LNCAP (cell line): ENCODE measurements at regions not wholly inside any gene's neighbourhood (a gene's known extent, or its start where the extent isn't known, plus 50 kb on each side); places are given as distances from the start of the nearest gene placed in this dataset.

ENCODE experiments used
- CTCF ChIP-seq: fragments of 450-650 bp; IDR thresholded peaks from 2 replicates; pipeline ENCODE4 v1.5.1; 2017; ENCODE audit warnings: mild to moderate bottlenecking

- TF ChIP-seq CTCF = no peak
Measured at GRCh38 chr20:57958050-57958420, 248.2 kb upstream of the PMEPA1 start.

GRCh38 chr20:57957411-57958049 is 247.7 kb upstream of the PMEPA1 start:
- TF ChIP-seq CTCF = no peak

- TF ChIP-seq CTCF = no peak
Measured at GRCh38 chr20:57953638-57954037, 243.8 kb upstream of the PMEPA1 start.

GRCh38 chr20:57952136-57952535 is 242.3 kb upstream of the PMEPA1 start:
- TF ChIP-seq CTCF = no peak

GRCh38 chr20:57951549-57951948 is 241.7 kb upstream of the PMEPA1 start:
- TF ChIP-seq CTCF = no peak

GRCh38 chr20:57950764-57951485 is 241.1 kb upstream of the PMEPA1 start:
- TF ChIP-seq CTCF = no peak

GRCh38 chr20:57948180-57948955 is 238.6 kb upstream of the PMEPA1 start:
- no peak for TF ChIP-seq CTCF
